ENCODE measurements at regions not wholly inside any gene's neighbourhood (a gene's known extent, or its start where the extent isn't known, plus 50 kb on each side); places are given as distances from the start of the nearest gene placed in this dataset.

DNA sequence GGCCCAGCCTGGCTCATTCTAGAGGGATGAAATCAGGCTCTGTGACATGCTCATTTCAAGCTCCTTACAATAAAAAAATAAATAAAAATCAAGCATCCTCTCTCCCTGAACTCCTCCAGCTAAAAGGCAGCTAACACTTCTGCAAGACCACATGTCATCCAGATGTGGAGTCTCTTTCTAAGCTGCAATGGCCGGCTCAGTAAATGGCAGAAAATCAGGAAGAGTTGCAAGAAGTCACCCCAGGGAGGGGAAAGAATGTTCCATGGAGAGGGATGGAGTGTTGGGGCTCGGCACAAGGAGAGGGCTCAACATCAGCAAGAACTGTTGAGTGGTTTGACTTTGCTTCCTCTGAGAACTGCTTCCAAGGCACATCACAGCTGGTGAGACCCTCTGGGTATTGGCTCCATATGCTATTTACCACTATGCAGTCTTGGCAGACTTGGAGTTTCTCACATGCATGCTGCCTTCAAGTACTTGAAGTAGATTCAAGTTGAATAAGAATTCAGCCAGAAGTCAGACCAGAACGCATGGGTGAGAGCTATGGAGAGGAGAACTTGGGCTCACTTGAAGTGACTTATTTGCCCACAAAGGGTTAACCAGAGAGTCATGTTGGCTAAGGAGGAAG is 689.0 kb downstream of the NTRK3 start:
- TF ChIP-seq, protein P1, sequence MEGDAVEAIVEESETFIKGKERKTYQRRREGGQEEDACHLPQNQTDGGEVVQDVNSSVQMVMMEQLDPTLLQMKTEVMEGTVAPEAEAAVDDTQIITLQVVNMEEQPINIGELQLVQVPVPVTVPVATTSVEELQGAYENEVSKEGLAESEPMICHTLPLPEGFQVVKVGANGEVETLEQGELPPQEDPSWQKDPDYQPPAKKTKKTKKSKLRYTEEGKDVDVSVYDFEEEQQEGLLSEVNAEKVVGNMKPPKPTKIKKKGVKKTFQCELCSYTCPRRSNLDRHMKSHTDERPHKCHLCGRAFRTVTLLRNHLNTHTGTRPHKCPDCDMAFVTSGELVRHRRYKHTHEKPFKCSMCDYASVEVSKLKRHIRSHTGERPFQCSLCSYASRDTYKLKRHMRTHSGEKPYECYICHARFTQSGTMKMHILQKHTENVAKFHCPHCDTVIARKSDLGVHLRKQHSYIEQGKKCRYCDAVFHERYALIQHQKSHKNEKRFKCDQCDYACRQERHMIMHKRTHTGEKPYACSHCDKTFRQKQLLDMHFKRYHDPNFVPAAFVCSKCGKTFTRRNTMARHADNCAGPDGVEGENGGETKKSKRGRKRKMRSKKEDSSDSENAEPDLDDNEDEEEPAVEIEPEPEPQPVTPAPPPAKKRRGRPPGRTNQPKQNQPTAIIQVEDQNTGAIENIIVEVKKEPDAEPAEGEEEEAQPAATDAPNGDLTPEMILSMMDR (IDR thresholded peaks at IDR 0.05; ENCODE audit: borderline replicate concordance, extremely low read depth, low read length, poor library complexity, severe bottlenecking), result no peak
- no peak for TF ChIP-seq EZH2 (IDR thresholded peaks at IDR 0.05; ENCODE audit: borderline replicate concordance, low read depth, low read length, severe bottlenecking)
